ENCODE measurements at regions not wholly inside any gene's neighbourhood (a gene's known extent, or its start where the extent isn't known, plus 50 kb on each side); places are given as distances from the start of the nearest gene placed in this dataset.

DNA sequence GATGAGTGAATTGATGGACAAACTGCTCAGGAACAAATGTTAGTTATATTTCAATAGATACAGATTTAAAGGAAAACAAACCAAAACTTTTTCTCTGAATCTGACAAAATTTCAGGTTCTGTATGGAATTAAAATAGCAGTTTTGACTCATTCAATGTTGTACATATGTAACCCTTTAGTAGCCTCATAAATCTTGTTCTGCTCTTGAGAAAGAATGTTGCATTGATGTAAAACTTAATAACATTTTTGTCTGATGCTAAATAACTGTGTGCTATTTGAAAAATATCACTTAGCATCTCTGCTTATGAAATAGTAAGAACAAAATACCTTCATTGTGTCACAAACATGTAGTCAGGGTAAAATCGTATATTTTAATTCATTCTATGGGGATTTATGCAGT is 168.9 kb upstream of the NOVA1 start:
- DNase-seq (ENCODE audit: low spot score), result no peak

DNA sequence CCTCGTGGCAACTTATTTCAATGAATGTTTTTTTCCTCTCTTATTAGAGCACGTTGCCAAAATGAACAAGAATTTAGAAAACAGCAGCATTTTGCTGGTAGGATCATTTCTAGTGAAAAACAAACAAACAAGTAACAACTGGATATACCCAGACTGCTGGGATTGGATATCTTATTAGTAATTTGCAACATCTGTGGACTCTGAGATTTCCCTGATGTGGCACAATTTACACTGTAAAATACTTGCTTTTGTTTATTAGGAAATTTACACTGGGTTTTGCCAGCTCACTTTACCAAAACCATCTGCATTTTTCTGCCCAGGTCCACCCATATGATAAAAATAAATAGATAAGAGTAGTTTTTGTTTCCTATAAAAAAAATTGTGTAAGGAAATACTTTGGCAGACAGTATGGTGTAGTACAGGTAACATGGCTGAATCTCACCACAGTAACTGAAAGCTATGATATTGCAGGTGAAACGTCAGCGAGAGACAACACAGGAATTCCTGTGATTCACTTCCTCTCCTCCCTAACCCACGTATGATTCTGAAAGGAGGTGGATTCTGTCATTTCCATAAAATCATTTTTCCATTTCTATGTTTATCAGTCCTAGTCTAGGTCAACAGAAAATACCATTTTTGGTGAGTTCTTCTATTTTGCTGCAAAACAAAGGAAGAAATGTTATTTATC is 176.2 kb upstream of the NOVA1 start:
- DNase-seq (ENCODE audit: low spot score), result no peak

DNA sequence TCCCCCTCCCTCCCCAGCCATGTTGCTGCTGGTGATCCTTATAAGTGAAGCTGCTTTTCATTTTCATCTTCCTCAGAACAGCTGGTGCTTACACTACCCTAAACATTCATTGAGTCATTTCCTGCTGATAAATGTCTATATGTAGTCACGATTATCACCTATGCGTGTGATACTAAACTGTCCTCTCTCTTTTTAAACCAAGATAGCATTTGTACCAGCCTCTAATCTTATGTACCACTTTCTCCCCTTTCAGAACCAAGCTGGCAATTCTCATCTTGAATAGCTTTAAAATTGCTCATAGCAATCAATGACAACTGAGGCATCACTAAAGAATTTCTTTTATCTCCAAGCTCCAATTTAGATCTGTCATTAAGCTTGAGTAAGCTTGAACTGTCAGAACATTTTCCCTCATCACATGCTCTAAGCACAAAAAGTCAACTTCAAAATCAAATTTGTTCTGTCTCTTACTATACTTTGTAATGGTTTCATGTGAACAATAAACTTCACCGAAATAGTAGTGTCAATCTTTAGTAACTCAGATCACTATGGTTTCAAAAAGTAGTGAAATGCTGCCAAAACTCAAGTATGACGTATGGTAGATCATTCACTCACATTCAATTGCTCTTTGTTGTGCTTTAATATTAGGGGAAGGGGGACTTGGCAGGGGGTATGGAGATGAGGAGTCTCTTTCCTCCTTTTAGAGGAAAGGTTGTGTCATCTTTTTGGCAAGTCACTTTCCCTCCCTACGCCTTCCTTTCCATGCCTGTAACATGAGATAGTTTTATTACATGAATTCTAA is 178.1 kb upstream of the NOVA1 start:
- DNase-seq (ENCODE audit: low spot score), result no peak

DNA sequence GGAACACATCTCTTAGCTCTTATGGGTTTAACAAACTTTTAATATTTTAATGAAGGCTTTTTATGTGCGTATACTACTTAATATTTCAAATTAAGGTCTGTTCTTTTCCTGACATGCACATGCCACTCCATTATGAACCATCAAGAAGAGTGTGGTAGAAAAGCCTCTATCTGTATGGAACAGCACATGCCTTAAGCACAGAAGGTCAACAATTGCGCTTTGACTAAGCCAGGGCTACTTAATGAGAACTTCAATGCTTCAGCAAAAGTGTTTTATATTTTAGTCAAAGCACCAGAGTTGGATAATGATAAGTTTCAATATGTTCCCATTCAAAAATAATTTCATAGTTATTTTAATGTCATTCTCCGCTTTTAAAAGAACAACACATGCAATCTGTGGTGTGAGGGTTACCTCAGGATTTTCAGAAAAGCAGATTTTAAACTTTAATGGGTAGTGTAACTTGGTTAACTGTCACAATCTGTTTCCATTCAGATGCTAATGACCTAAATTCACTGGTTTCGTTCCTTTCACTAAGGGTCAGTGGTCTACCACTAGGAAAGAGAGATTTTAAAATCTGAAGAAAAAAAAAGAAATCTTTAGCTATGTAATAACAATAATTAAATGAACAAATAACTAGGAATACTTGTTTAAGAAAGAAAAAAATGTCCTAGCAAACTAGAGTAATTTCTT is 193.4 kb upstream of the NOVA1 start:
- no peak for DNase-seq (ENCODE audit: low spot score)

DNA sequence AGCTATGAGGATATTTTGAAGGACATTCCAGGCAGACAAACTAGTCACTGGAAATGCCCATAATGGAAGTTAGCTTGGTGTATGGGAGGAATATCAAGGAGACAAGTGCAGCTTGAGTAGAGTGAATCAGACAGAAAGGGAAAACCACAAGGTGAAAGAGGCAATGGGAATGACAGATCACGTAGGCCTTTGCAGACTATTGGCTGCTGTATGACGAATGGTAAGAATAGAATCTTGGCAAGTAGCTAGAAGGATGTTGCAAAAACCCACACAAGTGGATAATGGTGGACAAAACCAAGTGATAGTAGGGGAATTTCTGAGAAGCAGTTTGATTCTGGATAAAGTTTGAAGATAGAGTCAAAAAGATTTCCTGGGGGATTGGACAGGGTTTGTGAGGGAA is 196.9 kb upstream of the NOVA1 start:
- DNase-seq (ENCODE audit: low spot score), result no peak

GRCh38 chr14:26808407-26808806 is 210.6 kb upstream of the NOVA1 start:
- no peak for DNase-seq (ENCODE audit: low spot score)

DNA sequence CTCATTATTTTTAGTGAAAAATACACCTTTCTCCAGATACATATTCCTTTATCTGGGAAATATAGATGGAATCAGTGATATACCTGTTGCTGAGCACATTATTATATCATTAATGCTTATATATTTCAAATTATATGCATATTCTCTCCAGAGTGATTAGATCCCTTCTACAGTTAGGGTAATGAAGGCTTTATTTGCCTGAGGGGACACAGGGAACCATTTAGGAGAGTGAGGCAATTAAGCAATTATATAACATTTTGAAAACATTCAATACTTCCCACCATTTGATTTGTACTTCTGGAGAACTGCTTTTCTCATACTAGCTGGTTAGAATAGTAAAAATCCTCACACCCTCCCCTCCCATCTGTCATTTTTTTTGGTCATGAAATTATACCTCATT is 212.8 kb upstream of the NOVA1 start:
- no peak for DNase-seq (ENCODE audit: low spot score)

- DNase-seq (ENCODE audit: low spot score), result no peak
These were observed 214.0 kb upstream of the NOVA1 start for GRCh38 chr14:26811756-26812305.

GRCh38 chr14:26820138-26820537 is 222.3 kb upstream of the NOVA1 start:
- no peak for DNase-seq (ENCODE audit: low spot score)

- no peak for DNase-seq (ENCODE audit: low spot score)
These were observed 222.7 kb upstream of the NOVA1 start for GRCh38 chr14:26820572-26820971.

DNA sequence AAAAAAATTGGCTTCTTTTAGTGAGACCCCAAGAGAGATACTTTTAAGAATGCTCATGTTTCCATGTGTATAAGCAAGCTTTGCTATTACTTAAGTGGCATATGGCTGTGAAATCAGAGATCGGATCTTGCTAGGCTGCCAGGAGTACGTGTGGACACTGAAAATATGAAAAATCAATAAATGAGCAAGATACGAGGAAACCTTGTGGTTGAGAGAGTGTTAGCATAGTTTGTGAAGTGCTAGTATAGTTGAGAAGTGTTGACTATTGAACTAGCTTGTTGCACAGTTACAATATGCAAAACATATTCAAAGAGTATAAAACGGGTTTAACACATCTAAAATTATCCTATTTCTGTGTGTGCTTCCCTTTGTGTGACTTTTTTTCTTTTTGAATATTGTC is 230.9 kb upstream of the NOVA1 start:
- no peak for DNase-seq (ENCODE audit: low spot score)

DNA sequence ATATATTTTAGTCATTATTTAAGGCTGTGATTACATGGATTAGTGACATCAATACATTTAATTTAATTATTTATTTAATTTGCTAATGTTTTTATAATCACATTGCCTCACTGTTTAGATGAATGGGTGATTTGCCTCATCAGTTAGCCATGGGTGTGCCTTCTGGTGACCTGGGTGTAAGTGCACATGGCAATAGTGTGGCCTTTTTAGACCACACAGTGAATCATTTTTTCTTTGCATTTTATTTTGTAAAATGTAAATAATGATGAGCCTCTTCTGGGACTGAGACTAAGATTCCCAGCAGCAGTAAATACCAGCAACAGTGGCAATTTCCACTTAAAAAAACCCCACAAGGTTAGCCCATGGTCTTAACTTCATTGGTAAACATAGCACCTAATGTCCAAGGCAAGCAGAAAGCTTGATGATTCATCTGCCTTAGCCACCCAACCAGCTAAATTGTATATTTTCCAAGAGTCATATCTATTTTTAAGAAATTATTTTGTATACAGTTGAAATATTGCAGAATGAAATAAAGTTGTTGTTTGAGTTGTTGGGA is 235.9 kb upstream of the NOVA1 start:
- no peak for DNase-seq (ENCODE audit: low spot score)

- no peak for DNase-seq (ENCODE audit: low spot score)
These were observed 238.2 kb upstream of the NOVA1 start for GRCh38 chr14:26835979-26836570.

GRCh38 chr14:26839481-26839880 is 241.6 kb upstream of the NOVA1 start:
- DNase-seq (ENCODE audit: low spot score), result no peak

DNA sequence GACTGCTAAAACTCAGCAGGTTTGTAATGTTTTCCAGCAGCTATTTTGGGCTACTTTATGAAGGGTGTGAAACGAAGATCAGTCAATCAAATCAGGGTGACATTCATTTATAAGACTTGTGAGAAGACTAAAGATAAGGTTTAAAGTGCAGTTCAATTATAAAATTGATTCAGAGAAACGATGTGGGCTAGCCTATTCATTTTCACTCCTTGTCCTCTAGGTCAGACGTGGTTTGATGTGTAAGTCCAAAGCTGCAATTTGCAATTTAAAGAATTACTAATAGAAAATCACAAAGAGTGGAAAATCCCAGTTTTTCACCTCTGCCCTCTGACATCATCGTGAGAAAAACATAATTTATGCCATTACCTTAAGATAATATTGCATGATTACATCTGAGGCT is 243.5 kb upstream of the NOVA1 start:
- DNase-seq (ENCODE audit: low spot score), result no peak

GRCh38 chr14:26841920-26842741 is 244.3 kb upstream of the NOVA1 start:
- DNase-seq (ENCODE audit: low spot score), result peak; percentile 54

GRCh38 chr14:26845151-26845818 is 247.5 kb upstream of the NOVA1 start:
- DNase-seq (ENCODE audit: low spot score), result no peak

GRCh38 chr14:26846388-26846787 is 248.6 kb upstream of the NOVA1 start:
- DNase-seq (ENCODE audit: low spot score), result no peak

GRCh38 chr14:26849514-26849913 is 251.7 kb upstream of the NOVA1 start:
- no peak for DNase-seq (ENCODE audit: low spot score)

DNA sequence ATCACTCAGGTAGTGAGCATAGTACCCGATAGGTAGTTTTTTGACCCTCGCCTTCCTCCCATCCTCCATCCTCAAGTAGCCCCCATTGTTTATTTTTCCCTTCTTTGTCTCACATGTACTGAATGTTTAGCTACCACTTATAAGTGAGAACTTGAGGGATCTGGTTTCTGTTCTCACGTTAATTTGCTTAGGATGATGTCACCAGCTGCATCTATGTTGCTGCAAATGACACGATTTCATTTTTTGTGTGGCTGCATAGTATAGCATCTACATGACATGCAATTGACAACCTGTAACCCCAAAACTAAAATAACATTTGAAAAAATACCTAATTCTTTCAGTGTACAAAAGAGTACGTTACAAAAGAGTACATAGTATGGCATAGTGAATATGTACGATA is 254.0 kb upstream of the NOVA1 start:
- DNase-seq (ENCODE audit: low spot score), result no peak
